NB4 (cell line): ENCODE measurements at regions not wholly inside any gene's neighbourhood (a gene's known extent, or its start where the extent isn't known, plus 50 kb on each side); places are given as distances from the start of the nearest gene placed in this dataset.
"Not testable (repeated sequence)": the region's sequence is repeated elsewhere in the genome, so short reads cannot be mapped to it uniquely, and the experiment has no call there.

Source experiments
- DNase-seq: peaks from one replicate; pipeline ENCODE4 v3.0.0; 2010; ENCODE audit warnings: low read depth
- H3K4me3 ChIP-seq: one replicate; pipeline ENCODE4 v1.5.1; 2011; ENCODE audit warnings: mild to moderate bottlenecking, low read depth, low read length, moderate library complexity
- CTCF ChIP-seq: IDR thresholded peaks from one replicate; pipeline ENCODE4 v1.5.1; 2012; ENCODE audit warnings: low read depth, low read length
- MYC ChIP-seq: IDR thresholded peaks from 2 replicates; pipeline ENCODE4 v1.6.1; 2011; ENCODE audit warnings: low read depth, low read length
- POLR2A ChIP-seq: IDR thresholded peaks from 2 replicates; pipeline ENCODE4 v1.6.1; 2011; ENCODE audit warnings: mild to moderate bottlenecking; ENCODE audit not compliant: insufficient read length; ENCODE audit errors: extremely low read depth
- TF ChIP-seq, protein P1 (sequence below): IDR thresholded peaks from 2 replicates; pipeline ENCODE4 v1.6.1; 2011; ENCODE audit warnings: low read depth, low read length

DNA sequence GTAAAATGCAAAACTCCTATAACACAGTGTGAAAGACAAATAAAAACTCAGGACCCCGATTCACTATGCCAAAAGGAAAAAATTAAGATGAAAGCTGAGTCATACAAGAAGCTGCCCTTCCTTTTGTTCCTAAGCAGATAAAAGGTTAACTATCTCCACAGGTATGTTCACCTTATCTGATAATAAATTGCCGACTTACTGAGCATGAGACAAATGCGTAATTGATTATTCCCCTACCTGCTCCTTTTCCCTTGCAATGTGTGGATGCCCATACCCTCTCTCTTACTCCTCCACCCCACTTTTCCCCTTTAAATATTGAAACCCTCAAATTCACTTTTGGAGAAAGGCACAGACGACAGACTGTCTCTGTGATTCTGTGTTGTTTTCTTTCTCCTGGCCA, 148.6 kb upstream of the TMEM260 start:
- DNase-seq, result no peak
- TF ChIP-seq CTCF, result no peak
- TF ChIP-seq, protein P1, sequence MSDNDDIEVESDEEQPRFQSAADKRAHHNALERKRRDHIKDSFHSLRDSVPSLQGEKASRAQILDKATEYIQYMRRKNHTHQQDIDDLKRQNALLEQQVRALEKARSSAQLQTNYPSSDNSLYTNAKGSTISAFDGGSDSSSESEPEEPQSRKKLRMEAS, result no peak
- TF ChIP-seq MYC, result no peak
- TF ChIP-seq POLR2A, result no peak

GRCh38 chr14:56449670-56450213, 129.9 kb upstream of the TMEM260 start:
- DNase-seq, result no peak
- TF ChIP-seq MYC (no peak), POLR2A (no peak), CTCF (no peak)
- TF ChIP-seq, protein P1, result no peak
- no peak overlapping the region for H3K4me3 ChIP-seq

More for the DNA sequence above, 148.6 kb upstream of the TMEM260 start:
- H3K4me3 ChIP-seq, result no peak overlapping the region

GRCh38 chr14:56452940-56453339, 126.7 kb upstream of the TMEM260 start:
- TF ChIP-seq POLR2A, result no peak
- no peak for TF ChIP-seq MYC
- TF ChIP-seq, protein P1, result no peak
- TF ChIP-seq CTCF, result no peak
- DNase-seq, result no peak
- H3K4me3 ChIP-seq, result no peak overlapping the region

DNA sequence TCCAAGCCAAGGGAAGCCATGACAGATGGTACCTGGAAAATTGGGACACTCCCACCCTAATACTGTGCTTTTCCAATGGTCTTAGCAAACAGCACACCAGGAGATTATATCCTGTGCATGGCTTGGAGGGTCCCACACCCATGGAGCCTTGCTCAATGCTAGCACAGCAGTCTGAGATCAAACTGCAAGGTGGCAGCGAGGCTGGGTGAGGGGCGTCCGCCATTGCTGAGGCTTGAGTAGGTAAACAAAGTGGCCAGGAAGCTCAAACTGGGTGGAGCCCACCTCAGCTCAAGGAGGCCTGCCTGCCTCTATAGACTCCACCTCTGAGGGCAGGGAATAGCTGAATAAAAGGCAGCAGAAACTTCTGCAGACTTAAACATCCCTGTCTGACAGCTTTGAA, 124.9 kb upstream of the TMEM260 start:
- DNase-seq, H3K4me3 ChIP-seq: not testable (repeated sequence)

DNA sequence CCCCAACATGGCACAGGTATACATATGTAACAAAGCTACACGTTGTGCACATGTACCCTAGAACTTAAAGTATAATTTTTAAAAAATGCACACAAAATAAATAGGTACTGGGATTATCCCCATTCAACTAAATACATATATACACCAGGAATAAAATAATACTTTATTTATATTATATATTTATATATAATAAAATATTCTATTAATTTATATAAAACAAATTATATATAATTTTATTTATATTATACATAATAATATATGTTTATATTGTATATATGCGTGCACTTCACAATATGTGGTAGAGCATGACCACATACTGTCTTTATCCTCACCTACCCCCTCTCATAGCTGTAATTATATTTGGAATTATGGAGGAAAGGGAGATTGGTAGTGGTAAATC, 119.1 kb upstream of the TMEM260 start:
- H3K4me3 ChIP-seq, result no peak overlapping the region
- no peak for DNase-seq
- no peak for TF ChIP-seq POLR2A
- TF ChIP-seq, protein P1, result no peak
- TF ChIP-seq MYC, result no peak
- no peak for TF ChIP-seq CTCF

DNA sequence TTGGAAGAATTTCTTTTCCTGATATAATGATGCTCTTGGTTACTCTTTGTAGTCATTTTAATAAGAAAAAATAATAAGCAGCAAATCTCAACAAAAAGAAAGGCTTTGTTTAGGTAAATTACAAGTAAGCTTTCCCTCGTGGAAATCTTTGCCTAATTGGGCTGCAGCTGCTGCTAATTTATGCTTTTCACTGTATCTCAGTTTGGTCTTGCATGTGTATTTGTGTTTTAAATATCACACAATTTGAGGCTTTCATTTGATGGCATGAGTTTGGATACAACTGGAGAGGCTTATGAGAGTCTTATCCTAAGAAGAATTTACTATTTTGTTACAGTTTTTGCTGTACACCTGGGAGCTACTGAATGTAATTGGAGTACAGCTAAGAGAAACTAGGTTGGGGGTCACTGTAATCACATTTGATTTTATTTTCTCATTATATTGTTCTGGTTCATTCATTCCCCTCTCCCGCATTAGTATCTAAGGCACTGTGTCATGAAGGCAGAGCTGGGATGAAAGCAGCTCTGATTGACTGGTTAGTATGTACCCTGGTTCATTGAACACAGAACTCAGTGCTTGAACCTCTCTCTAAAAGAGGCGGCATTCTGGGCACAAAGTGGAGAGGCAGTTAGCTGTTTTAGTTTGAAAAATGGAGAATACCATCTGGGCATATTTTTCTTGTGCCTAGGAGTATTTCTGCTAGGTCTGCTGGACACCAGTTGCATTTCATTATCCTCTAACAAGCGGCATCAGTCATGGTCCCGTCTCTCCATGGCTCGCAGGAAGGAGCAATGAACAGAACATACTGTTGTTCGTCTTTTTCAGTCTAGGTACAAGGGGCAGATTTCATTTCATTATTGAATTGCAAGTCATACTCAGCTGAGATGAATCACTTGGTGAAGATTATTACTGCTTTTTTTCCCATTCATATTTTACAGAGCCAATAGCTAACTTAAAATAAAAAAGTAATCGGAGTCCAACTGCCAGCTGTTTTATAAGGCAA, 118.0 kb upstream of the TMEM260 start:
- TF ChIP-seq, protein P1, result no peak
- no peak for TF ChIP-seq CTCF
- no peak for TF ChIP-seq MYC
- no peak for TF ChIP-seq POLR2A
- no peak overlapping the region for H3K4me3 ChIP-seq
- DNase-seq, result no peak
